GM12878 (cell line): ENCODE measurements at regions not wholly inside any gene's neighbourhood (a gene's known extent, or its start where the extent isn't known, plus 50 kb on each side); places are given as distances from the start of the nearest gene placed in this dataset.
A peak's percentile ranks its signal among the peaks of the same experiment; 100 is the strongest.

Experiments
- ATAC-seq: fragments of 200-7000 bp; cut with Tn5 transposase; 3 replicates; pipeline ENCODE4 v1.9.1; 2020; ENCODE audit warnings: mild to moderate bottlenecking, moderate library complexity
- BruUV-seq: library from RNA; stranded (reverse); fragments of 400-500 nt; replicated peaks from 2 replicates; lab custom pipeline; 2021; lab: Mats Ljungman, UMichigan
- CTCF ChIA-PET: fragments of 300-600 bp; sonication (Branson Sonifier 250); formaldehyde crosslinking; extraction: SDS; loops from one replicate; lab custom pipeline; 2021; ENCODE audit warnings: inconsistent platforms; lab: Yijun Ruan, JAX
- POLR2A ChIA-PET: fragments of 350-600 bp; formaldehyde crosslinking; extraction: SDS; loops from one replicate; lab custom pipeline; 2021; ENCODE audit warnings: inconsistent platforms; lab: Charles Lee
- RAD21 ChIA-PET: fragments of 300-600 bp; sonication (Branson Sonifier 250); formaldehyde crosslinking; loops from one replicate; lab custom pipeline; 2023; ENCODE audit warnings: antibody characterized with exemption; ENCODE audit not compliant: unreplicated experiment; lab: Charles Lee
- SMC1A ChIA-PET: fragments of 300-600 bp; sonication (Branson Sonifier 250); formaldehyde crosslinking; loops from one replicate; lab custom pipeline; 2023; ENCODE audit not compliant: unreplicated experiment, uncharacterized antibody; lab: Charles Lee
- DNase-seq: peaks from one replicate; pipeline ENCODE4 v3.0.0-alpha.2; 2011; ENCODE audit warnings: low read depth, low spot score
- FAIRE-seq: peaks from 3 replicates; lab custom pipeline; 2011; peaks lifted over from hg19 to GRCh38; lab: Jason Lieb, UNC
- H2AFZ ChIP-seq: 2 replicates; pipeline ENCODE4 v1.6.0; 2011; ENCODE audit warnings: low read depth, low read length, control low read depth; ENCODE audit not compliant: control insufficient read depth
- H3K27ac ChIP-seq: 2 replicates; pipeline ENCODE4 v1.5.1; 2011; ENCODE audit warnings: control low read depth; ENCODE audit not compliant: control insufficient read depth, insufficient read depth
- H3K27me3 ChIP-seq, 2 experiments: replicated peaks in 1 of 2; 2 replicates each; pipeline versions ENCODE4 v1.6.0 to v1.6.1; 2011; ENCODE audit warnings: low read length in 1 of 2; ENCODE audit not compliant: control insufficient read depth in 2 of 2, insufficient read depth in 2 of 2
- H3K36me3 ChIP-seq, 2 experiments: 2 replicates each; pipeline ENCODE4 v1.5.1; 2011; ENCODE audit warnings: low read length in 1 of 2; ENCODE audit not compliant: control insufficient read depth in 2 of 2, insufficient read depth in 2 of 2
- H3K4me1 ChIP-seq: 2 replicates; pipeline ENCODE4 v1.6.1; 2011; ENCODE audit warnings: mild to moderate bottlenecking, low read length, moderate library complexity, mixed read lengths; ENCODE audit not compliant: control insufficient read depth, insufficient read depth
- H3K4me2 ChIP-seq: 2 replicates; pipeline ENCODE4 v1.6.0; 2011; ENCODE audit warnings: control low read depth; ENCODE audit not compliant: control insufficient read depth, insufficient read depth
- H3K4me3 ChIP-seq: fragments of 200-600 bp; sonication (generic); 2 replicates; pipeline ENCODE4 v1.5.1; 2016
- H3K79me2 ChIP-seq: 2 replicates; pipeline ENCODE4 v1.6.0; 2011; ENCODE audit warnings: low read length; ENCODE audit not compliant: control insufficient read depth, insufficient read depth
- H3K9ac ChIP-seq: 2 replicates; pipeline ENCODE4 v1.8.0; 2011; ENCODE audit warnings: low read length, control low read depth, mixed read lengths; ENCODE audit not compliant: control insufficient read depth, insufficient read depth
- H3K9me3 ChIP-seq: replicated peaks from 3 replicates; pipeline ENCODE4 v1.5.1; 2011; ENCODE audit warnings: mild to moderate bottlenecking, low read length; ENCODE audit not compliant: control insufficient read depth, insufficient read depth
- H4K20me1 ChIP-seq: 2 replicates; pipeline ENCODE4 v1.6.0; 2011; ENCODE audit not compliant: control insufficient read depth, insufficient read depth
- BHLHE40 ChIP-seq, 2 experiments: fragments of 450-650 bp in 1 of 2; IDR thresholded peaks; 2 replicates each; pipeline ENCODE4 v1.6.1; 2011 to 2017; ENCODE audit warnings: low read depth in 2 of 2, borderline replicate concordance in 1 of 2, improper control_type of control experiment in 1 of 2, low read length in 1 of 2, mild to moderate bottlenecking in 1 of 2
- CTCF ChIP-seq, 3 experiments: IDR thresholded peaks in 2 of 3; conservative IDR thresholded peaks in 1 of 3; 2 replicates each; pipeline ENCODE4 v1.5.1; 2011; ENCODE audit warnings: low read depth in 3 of 3, low read length in 3 of 3, mild to moderate bottlenecking in 3 of 3, control low read depth in 2 of 3, moderate library complexity in 2 of 3, inconsistent platforms in 1 of 3, mixed read lengths in 1 of 3; ENCODE audit not compliant: control insufficient read depth in 2 of 3, insufficient read depth in 1 of 3; ENCODE audit errors: extremely low read depth in 1 of 3
- FOXM1 ChIP-seq: IDR thresholded peaks from 2 replicates; pipeline ENCODE4 v1.6.1; 2012; ENCODE audit warnings: low read depth, mild to moderate bottlenecking, inconsistent platforms, low read length, moderate library complexity
- MEF2A ChIP-seq: IDR thresholded peaks from 2 replicates; pipeline ENCODE4 v1.6.1; 2011; ENCODE audit warnings: low read depth, mild to moderate bottlenecking, low read length, moderate library complexity; ENCODE audit not compliant: insufficient read depth
- MYB ChIP-seq: fragments of 150-350 bp; IDR thresholded peaks from 2 replicates; pipeline ENCODE4 v1.6.1; 2014; ENCODE audit warnings: mild to moderate bottlenecking, low read depth, low read length, borderline replicate concordance
- NFYA ChIP-seq: IDR thresholded peaks from 2 replicates; pipeline ENCODE4 v1.6.1; 2011; ENCODE audit warnings: low read depth, mild to moderate bottlenecking, low read length, improper control_type of control experiment, borderline replicate concordance
- RAD21 ChIP-seq: IDR thresholded peaks from 2 replicates; pipeline ENCODE4 v1.6.1; 2011; ENCODE audit warnings: mild to moderate bottlenecking, low read depth, low read length, moderate library complexity; ENCODE audit not compliant: insufficient read depth
- SKIL ChIP-seq: fragments of 450-650 bp; IDR thresholded peaks from 2 replicates; pipeline ENCODE4 v1.6.1; 2017; ENCODE audit warnings: mild to moderate bottlenecking, low read depth, inconsistent platforms; ENCODE audit not compliant: poor library complexity, severe bottlenecking
- SMC3 ChIP-seq: IDR thresholded peaks from 2 replicates; pipeline ENCODE4 v1.6.1; 2011; ENCODE audit warnings: low read length, improper control_type of control experiment, borderline replicate concordance
- YY1 ChIP-seq: IDR thresholded peaks from 2 replicates; pipeline ENCODE4 v1.6.1; 2011; ENCODE audit warnings: low read depth, mild to moderate bottlenecking, low read length
- WGBS: methylation state at CpG from one replicate; pipeline ENCODE4 v1.1.6; 2016; ENCODE audit warnings: low lambda C conversion rate; ENCODE audit not compliant: insufficient replicate concordance, insufficient coverage; ENCODE audit errors: missing lambda C conversion rate; 5-methylcytosine and 5-hydroxymethylcytosine counted together
- in situ Hi-C: fragments of 300-500 bp; cut with MboI; formaldehyde crosslinking; loops from 9 replicates; pipeline ENCODE4 v1.14.3; 2018; ENCODE audit warnings: mixed read lengths
- intact Hi-C: fragments of 100-400 bp; cut with micrococcal nuclease; formaldehyde crosslinking; loops from one replicate; pipeline ENCODE4 v1.14.2; 2022; ENCODE audit not compliant: unreplicated experiment

- ChIA-PET RAD21 (interaction anchor here (0.6 to 10.0 kb wide), 57 partner anchors 9 to 1283 kb away, joined by 3 to 241 read pairs (median 4); no protein-coding TSS in a partner anchor), SMC1A (interaction anchor here (0.5 to 9.9 kb wide), 66 partner anchors 8 to 1282 kb away, joined by 3 to 264 read pairs (median 4); partner anchors contain the start of gene NRBF2), POLR2A (interaction anchor here (0.6 to 1.5 kb wide), 3 partner anchors 9 to 554 kb away, joined by 3 to 5 read pairs (median 4); no protein-coding TSS in a partner anchor), CTCF (interaction anchor here (0.5 to 9.8 kb wide), 103 partner anchors 9 to 1455 kb away, joined by 3 to 521 read pairs (median 4); no protein-coding TSS in a partner anchor)
- no peaks in the 10 kb centered on the region for H3K36me3 ChIP-seq
- H3K27me3 ChIP-seq = no peaks in the 10 kb centered on the region; a peak in 2 of 4 replicates
- no peaks in the 10 kb centered on the region for H3K4me1 ChIP-seq
- FAIRE-seq = peak; percentile 65
- ATAC-seq = peak; percentile 81
- no peak overlapping the region for H3K9ac ChIP-seq
- H3K9me3 ChIP-seq = no peaks in the 10 kb centered on the region
- no peak overlapping the region for H3K4me3 ChIP-seq
- TF ChIP-seq SMC3 = peak; percentile 89
- peak; percentile 39 for TF ChIP-seq SKIL
- TF ChIP-seq MEF2A = 0 out of 2 replicates have a peak, but pooled peaks have one; percentile 34
- TF ChIP-seq NFYA = no peak
- TF ChIP-seq BHLHE40 (IDR thresholded peaks at IDR 0.05; ENCODE audit: borderline replicate concordance in 1 of 2, low read depth in 2 of 2, low read length in 1 of 2) = no peak
- TF ChIP-seq YY1 = peak; percentile 46; the same call in 1 of the 2 replicates
- TF ChIP-seq FOXM1 = 0 out of 2 replicates have a peak, but pooled peaks have one; percentile 66
- TF ChIP-seq CTCF (IDR thresholded peaks at IDR 0.05 in 2 of 3, conservative IDR thresholded peaks at IDR 0.05 in 1 of 3; ENCODE audit: control insufficient read depth in 2 of 3, extremely low read depth in 1 of 3, insufficient read depth in 1 of 3, low read depth in 3 of 3, low read length in 3 of 3) = peak; percentile 81 to 95 (median 92); a peak in 5 of 6 replicates
- no peak for TF ChIP-seq MYB
- peak; percentile 94 for TF ChIP-seq RAD21
- no peak overlapping the region; the same call in 1 of the 2 replicates for H3K4me2 ChIP-seq
- no peaks in the 10 kb centered on the region for H3K79me2 ChIP-seq
- no peak overlapping the region for H2AFZ ChIP-seq
- in situ Hi-C loops (loop anchor here (5.0 to 25.0 kb wide), 2 partner anchors 563 to 1133 kb away; no protein-coding TSS in a partner anchor), intact Hi-C loops (loop anchor here (1.0 to 10.0 kb wide), 4 partner anchors 91 to 1125 kb away; no protein-coding TSS in a partner anchor)
- WGBS = 2% methylated on average over 6 of the region's 6 CpGs
- no peak overlapping the region for H3K27ac ChIP-seq
- BruUV-seq = no TSS peak
- H4K20me1 ChIP-seq = no peaks in the 10 kb centered on the region
- peak; percentile 25 for DNase-seq
Observed at GRCh38 chr10:63720072-63720537, 198.9 kb downstream of the REEP3 start.
